Ovary (tissue), 7 donors: ENCODE measurements at regions not wholly inside any gene's neighbourhood (a gene's known extent, or its start where the extent isn't known, plus 50 kb on each side); places are given as distances from the start of the nearest gene placed in this dataset.

Source experiments
- DNase-seq, 5 donors: peaks; one replicate each; pipeline ENCODE4 v3.0.0-alpha.2; 2019 to 2020
- H3K27ac ChIP-seq, 2 donors: fragments of 200-600 bp; one replicate each; pipeline versions ENCODE4 v1.5.1 to v1.8.0; 2019 to 2022
- H3K27me3 ChIP-seq: fragments of 200-600 bp; one replicate; pipeline ENCODE4 v1.8.0; 2022
- H3K36me3 ChIP-seq: fragments of 200-600 bp; sonication (generic); one replicate; pipeline ENCODE4 v1.5.1; 2019
- H3K4me1 ChIP-seq: one replicate; pipeline ENCODE4 v1.8.1; 2013; ENCODE audit warnings: mild to moderate bottlenecking, moderate library complexity; ENCODE audit not compliant: insufficient read depth
- H3K4me3 ChIP-seq: fragments of 200-600 bp; sonication (generic); one replicate; pipeline ENCODE4 v1.5.1; 2017
- H3K9me3 ChIP-seq, 2 donors: fragments of 200-600 bp in 1 of 2; sonication (generic) in 1 of 2; one replicate each; pipeline versions ENCODE4 v1.5.1 to v1.8.1; 2013 to 2019; ENCODE audit warnings: mild to moderate bottlenecking in 1 of 2, moderate library complexity in 1 of 2
- EP300 ChIP-seq: sonication (generic); formaldehyde crosslinking; IDR thresholded peaks from one replicate; pipeline ENCODE4 v1.6.1; 2017; ENCODE audit warnings: antibody characterized with exemption
- POLR2A ChIP-seq: fragments of 450-650 bp; IDR thresholded peaks from one replicate; pipeline ENCODE4 v1.6.1; 2017; ENCODE audit warnings: antibody characterized with exemption, mild to moderate bottlenecking, moderate library complexity
- WGBS, 3 donors: extraction: QIAGEN DNeasy Blood & Tissue Kit in 1 of 3; methylation state at CpG; one replicate each; pipeline versions ENCODE4 v1.1.5 to v1.1.7; 2013 to 2017; 5-methylcytosine and 5-hydroxymethylcytosine counted together
- intact Hi-C, 4 donors: fragments of 100-400 bp; cut with DNase I; formaldehyde crosslinking; loops; one replicate each; pipeline versions ENCODE4 v1.11.0 to v1.15.1; 2022 to 2023
- TF ChIP-seq, protein P1 (sequence below), 3 donors: fragments of 450-650 bp in 2 of 3; fragments of 200-600 bp in 1 of 3; IDR thresholded peaks; one replicate each; pipeline versions ENCODE4 v1.5.1 to v1.8.0; 2016 to 2022; ENCODE audit warnings: antibody characterized with exemption in 3 of 3, mild to moderate bottlenecking in 1 of 3
- donor health status: DM: no; HTN: no; CAD: no; lungs with moderate emphysema.
- donor health status: DM: no; HTN: no; CAD: no.
- donor health status: Bipolar disorder and iron deficiency.
- donor health status: DM: no; HTN: no; CAD: no.
- donor health status: DM: yes; HTN: yes; CAD: no.

DNA sequence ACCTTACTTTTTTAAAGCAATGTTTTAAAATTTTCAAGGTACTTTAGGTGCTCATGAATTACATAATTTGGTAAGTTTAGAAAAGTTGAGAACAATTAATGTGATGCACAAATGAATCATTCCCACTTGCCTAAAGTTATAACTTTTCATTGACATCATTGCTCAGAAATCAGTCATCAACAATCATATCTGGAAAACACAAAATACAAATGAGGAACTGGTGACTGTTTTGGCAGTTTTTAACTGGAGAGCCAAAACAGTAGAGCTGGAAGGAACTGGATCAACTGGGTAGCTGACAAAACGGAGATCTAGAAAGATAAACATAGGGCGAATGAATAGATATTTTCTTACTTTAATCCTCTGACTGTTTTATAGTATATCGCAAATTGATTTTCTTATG is 767.1 kb downstream of the IGSF11 start:
- intact Hi-C loops = no loop called here
- no peak overlapping the region for H3K4me3 ChIP-seq
- H3K27ac ChIP-seq = no peak overlapping the region
- DNase-seq = no peak
- H3K4me1 ChIP-seq = no peaks in the 10 kb centered on the region
- 83 to 92% (median 88%) methylated on average over 3 of the region's 3 CpGs for WGBS, 3 donors
- TF ChIP-seq EP300 = no peak
- no peak for TF ChIP-seq POLR2A
- TF ChIP-seq, protein P1, sequence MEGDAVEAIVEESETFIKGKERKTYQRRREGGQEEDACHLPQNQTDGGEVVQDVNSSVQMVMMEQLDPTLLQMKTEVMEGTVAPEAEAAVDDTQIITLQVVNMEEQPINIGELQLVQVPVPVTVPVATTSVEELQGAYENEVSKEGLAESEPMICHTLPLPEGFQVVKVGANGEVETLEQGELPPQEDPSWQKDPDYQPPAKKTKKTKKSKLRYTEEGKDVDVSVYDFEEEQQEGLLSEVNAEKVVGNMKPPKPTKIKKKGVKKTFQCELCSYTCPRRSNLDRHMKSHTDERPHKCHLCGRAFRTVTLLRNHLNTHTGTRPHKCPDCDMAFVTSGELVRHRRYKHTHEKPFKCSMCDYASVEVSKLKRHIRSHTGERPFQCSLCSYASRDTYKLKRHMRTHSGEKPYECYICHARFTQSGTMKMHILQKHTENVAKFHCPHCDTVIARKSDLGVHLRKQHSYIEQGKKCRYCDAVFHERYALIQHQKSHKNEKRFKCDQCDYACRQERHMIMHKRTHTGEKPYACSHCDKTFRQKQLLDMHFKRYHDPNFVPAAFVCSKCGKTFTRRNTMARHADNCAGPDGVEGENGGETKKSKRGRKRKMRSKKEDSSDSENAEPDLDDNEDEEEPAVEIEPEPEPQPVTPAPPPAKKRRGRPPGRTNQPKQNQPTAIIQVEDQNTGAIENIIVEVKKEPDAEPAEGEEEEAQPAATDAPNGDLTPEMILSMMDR (IDR thresholded peaks at IDR 0.05) = no peak
- H3K9me3 ChIP-seq = no peaks in the 10 kb centered on the region
- no peaks in the 10 kb centered on the region for H3K36me3 ChIP-seq
- H3K27me3 ChIP-seq = no peaks in the 10 kb centered on the region

DNA sequence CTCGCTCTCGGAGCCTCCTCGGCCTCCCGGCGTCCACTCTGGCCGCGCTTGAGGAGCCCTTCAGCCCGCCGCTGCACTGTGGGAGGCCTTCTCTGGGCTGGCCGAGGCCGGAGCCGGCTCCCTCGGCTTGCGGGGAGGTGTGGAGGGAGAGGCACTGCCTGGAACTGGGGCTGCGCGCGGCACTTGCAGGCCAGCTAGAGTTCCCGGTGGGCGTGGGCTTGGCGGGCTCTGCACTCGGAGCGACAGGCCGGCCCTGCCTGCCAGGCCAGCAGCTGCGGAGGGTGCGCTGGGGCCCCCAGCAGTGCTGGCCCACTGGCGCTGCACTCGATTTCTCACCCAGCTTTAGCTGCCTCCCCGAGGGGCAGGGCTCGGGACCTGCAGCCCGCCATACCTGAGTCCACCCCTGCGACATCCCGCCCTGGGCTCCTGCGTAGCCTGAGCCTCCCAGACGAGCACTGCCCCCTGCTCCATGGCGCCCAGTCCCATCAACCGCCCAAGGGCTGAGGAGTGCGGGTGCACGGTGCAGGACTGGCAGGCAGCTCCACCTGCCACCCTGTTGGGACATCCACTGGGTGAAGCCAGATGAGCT is 765.0 kb downstream of the IGSF11 start:
- 94 to 96% (median 95%) methylated on average over 37 to 38 of the region's 38 CpGs for WGBS, 3 donors
- H3K27me3 ChIP-seq = no peaks in the 10 kb centered on the region

DNA sequence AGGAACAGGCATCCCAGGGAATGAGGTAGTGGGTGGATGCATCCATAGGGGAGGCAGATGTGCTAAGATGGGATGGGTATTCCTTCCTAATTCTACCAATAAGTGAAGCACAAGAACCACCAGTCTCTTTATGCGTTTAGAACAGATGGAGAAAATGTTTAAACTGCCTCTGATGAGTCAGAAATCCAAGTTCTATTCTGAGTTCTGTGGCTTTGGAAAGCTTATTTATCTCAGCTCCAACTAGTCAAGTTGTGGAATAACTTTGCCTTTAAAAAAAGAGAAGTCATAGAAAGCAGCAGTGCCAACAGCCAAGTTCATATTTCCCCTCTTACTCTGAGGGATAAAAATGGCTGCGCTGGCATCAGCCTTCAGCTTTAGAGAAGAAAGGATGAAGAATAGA is 761.7 kb downstream of the IGSF11 start:
- no peaks in the 10 kb centered on the region for H3K27me3 ChIP-seq
- H3K4me3 ChIP-seq = no peak overlapping the region
- TF ChIP-seq POLR2A (no peak), EP300 (no peak)
- TF ChIP-seq, protein P1 (IDR thresholded peaks at IDR 0.05) = no peak
- no peak overlapping the region for H3K27ac ChIP-seq
- no peaks in the 10 kb centered on the region for H3K9me3 ChIP-seq
- no peak for DNase-seq
- no peaks in the 10 kb centered on the region for H3K4me1 ChIP-seq
- intact Hi-C loops = no loop called here
- H3K36me3 ChIP-seq = no peaks in the 10 kb centered on the region
- 84 to 89% (median 85%) methylated on average over 2 of the region's 2 CpGs for WGBS, 3 donors

More for the DNA sequence above, 765.0 kb downstream of the IGSF11 start:
- Histone ChIP-seq H3K27ac (no peak overlapping the region), H3K4me3 (no peak overlapping the region), H3K4me1 (no peaks in the 10 kb centered on the region), H3K36me3 (no peaks in the 10 kb centered on the region), H3K9me3 (no peaks in the 10 kb centered on the region)
- TF ChIP-seq, protein P1 (IDR thresholded peaks at IDR 0.05) = no peak
- TF ChIP-seq POLR2A (no peak), EP300 (no peak)
- DNase-seq = no peak
- intact Hi-C loops = no loop called here

DNA sequence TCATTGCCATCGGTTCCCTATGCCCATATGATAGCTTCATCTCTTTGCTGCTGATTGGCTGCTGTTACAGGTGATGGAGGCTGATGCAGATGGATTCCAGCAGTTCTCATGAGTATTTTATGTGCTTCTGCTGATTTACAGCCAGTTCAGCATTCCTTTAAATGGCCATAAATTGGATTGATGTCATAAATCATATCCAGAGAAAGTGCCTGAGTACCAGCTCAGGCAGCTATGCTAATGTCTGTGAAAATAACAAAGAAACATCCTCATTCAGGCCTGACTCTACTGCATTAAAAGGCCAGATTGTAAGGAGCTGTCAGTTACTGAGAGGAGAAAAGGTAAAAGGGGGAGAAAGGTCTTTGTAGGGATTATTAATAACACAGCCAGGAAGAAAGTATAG is 756.8 kb downstream of the IGSF11 start:
- no peak for DNase-seq
- Histone ChIP-seq H3K27me3 (no peaks in the 10 kb centered on the region), H3K27ac (no peak overlapping the region), H3K9me3 (no peaks in the 10 kb centered on the region), H3K36me3 (no peaks in the 10 kb centered on the region), H3K4me3 (no peak overlapping the region), H3K4me1 (no peaks in the 10 kb centered on the region)
- intact Hi-C loops = no loop called here
- TF ChIP-seq EP300 = no peak
- no peak for TF ChIP-seq POLR2A
- TF ChIP-seq, protein P1 (IDR thresholded peaks at IDR 0.05) = no peak
- WGBS, 3 donors = 16 to 57% (median 55%) methylated on average over 1 of the region's 1 CpG
